AG04449 (cell line): ENCODE measurements at regions not wholly inside any gene's neighbourhood (a gene's known extent, or its start where the extent isn't known, plus 50 kb on each side); places are given as distances from the start of the nearest gene placed in this dataset.

ENCODE experiments used
- CTCF ChIA-PET: fragments of 350-600 bp; formaldehyde crosslinking; extraction: SDS; loops from one replicate; lab custom pipeline; 2021; ENCODE audit warnings: antibody characterized with exemption; lab: Yijun Ruan, JAX
- POLR2A ChIA-PET: fragments of 400-600, 350-600 bp; formaldehyde crosslinking; extraction: SDS; loops from one replicate; lab custom pipeline; 2020; ENCODE audit warnings: antibody characterized with exemption, inconsistent platforms; lab: Yijun Ruan, JAX
- DNase-seq: peaks from one replicate; pipeline ENCODE4 v3.0.0-alpha.2; 2010; ENCODE audit warnings: low read depth, low spot score
- H3K4me3 ChIP-seq: 2 replicates; pipeline ENCODE4 v1.5.1; 2011; ENCODE audit warnings: low read depth, mild to moderate bottlenecking, control low read depth, low read length
- TF ChIP-seq, protein P1 (sequence below): IDR thresholded peaks from one replicate; pipeline ENCODE4 v1.5.1; 2011; ENCODE audit warnings: mild to moderate bottlenecking, moderate library complexity, low read length, control low read depth, inconsistent platforms; ENCODE audit not compliant: insufficient read depth; ENCODE audit errors: missing control alignments

DNA sequence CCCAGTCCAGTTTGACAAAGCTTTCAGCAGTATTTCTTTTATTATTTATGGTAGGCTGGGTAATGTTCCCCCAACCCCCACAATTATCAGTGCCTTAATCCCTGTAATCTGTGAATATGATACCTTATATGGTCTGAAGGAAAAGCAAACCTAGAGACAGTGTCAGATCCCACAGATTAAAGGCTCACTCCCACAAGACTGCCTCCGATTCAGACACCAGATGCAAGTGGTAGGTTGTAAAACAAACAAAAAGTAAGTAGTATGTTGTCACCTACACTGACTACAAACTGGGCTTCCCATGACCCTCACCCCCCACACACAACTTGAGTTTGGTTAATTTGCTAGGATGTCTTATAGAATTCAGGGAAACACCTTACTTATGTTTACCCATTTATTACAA, 201.2 kb downstream of the NSG2 start:
- ChIA-PET POLR2A (no interaction called here), CTCF (interaction anchor here (1.5 kb wide), 1 partner anchor 65 kb away, joined by 6 read pairs; no protein-coding TSS in a partner anchor)
- TF ChIP-seq, protein P1, sequence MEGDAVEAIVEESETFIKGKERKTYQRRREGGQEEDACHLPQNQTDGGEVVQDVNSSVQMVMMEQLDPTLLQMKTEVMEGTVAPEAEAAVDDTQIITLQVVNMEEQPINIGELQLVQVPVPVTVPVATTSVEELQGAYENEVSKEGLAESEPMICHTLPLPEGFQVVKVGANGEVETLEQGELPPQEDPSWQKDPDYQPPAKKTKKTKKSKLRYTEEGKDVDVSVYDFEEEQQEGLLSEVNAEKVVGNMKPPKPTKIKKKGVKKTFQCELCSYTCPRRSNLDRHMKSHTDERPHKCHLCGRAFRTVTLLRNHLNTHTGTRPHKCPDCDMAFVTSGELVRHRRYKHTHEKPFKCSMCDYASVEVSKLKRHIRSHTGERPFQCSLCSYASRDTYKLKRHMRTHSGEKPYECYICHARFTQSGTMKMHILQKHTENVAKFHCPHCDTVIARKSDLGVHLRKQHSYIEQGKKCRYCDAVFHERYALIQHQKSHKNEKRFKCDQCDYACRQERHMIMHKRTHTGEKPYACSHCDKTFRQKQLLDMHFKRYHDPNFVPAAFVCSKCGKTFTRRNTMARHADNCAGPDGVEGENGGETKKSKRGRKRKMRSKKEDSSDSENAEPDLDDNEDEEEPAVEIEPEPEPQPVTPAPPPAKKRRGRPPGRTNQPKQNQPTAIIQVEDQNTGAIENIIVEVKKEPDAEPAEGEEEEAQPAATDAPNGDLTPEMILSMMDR: no peak
- no peak for DNase-seq
- H3K4me3 ChIP-seq: no peak overlapping the region

DNA sequence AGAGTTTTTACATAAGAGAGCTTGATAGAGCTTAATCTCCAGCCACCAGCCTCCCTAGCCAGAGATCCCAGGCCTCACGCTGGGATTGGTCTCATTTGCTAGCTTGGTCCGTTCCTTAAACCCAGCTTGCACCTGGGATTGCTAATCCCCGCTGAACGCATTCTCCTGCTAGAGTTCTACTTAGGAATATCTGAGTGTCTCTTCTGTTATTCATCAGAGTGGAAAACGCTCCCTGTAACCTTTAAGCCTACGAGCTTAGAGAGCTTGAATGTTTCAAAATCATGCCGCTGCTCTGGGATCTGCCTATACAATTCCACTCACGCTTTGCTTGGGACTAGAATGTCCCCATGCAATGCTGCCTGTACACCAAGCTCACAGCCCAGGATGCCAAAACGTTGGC, 201.8 kb downstream of the NSG2 start:
- ChIA-PET CTCF (interaction anchor here (1.5 kb wide), 1 partner anchor 65 kb away, joined by 6 read pairs; no protein-coding TSS in a partner anchor), POLR2A (no interaction called here)
- TF ChIP-seq, protein P1: no peak
- DNase-seq: no peak
- H3K4me3 ChIP-seq: no peak overlapping the region

DNA sequence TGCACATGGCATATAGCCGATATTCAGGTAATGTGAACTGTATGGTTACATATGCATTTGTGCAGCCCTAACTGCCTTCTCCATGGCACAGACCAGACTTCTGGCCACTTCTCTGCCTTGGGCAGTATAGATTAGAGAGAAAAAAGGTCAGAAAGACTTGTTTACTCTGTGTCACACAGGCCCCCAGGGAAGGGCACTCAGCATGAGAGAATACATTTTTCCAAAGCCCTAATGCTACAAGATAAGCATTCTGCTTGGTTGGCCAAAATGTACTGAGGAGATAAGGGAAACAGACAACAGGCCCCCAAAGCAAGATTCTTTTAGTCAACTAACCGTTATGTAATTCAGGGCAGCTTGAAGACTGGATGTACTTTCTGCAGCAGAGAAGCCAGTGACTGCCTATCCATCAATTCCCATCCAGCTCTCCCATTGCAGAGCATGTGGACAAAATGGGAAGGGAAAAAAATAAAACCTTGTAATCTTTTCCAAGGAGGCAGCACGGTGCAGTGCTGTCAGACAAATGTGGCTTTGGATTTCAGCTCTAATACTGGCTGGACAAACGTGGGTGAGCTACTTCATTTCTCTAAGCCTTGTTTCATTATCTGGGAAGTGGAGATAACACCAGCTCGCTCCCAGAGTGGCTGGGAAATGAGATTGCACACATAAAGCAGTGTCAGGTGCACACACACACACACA, 205.9 kb downstream of the NSG2 start:
- no peak overlapping the region for H3K4me3 ChIP-seq
- no peak for DNase-seq
- ChIA-PET CTCF (interaction anchor here (0.7 kb wide), 1 partner anchor 61 kb away, joined by 3 read pairs; no protein-coding TSS in a partner anchor), POLR2A (no interaction called here)
- TF ChIP-seq, protein P1: no peak

DNA sequence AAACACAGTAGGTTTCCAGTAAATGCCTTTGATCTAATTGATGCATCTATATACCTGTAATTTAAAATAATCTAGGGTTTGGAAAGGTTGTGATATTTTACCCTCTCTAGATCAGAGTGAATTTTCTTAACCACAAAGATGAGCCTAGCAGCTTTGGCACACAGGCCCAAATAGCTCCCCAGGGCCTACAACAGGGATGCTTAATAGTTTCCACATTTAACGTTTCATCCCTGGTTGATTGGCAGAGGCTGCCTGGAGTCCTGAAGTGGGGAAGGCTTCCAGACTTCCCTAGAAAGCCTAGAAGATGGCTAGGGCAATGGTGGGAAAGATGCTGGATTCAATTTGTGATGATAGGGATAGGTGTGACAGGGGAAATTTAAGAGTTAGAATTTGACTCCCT, 206.6 kb downstream of the NSG2 start:
- DNase-seq: no peak
- ChIA-PET POLR2A (no interaction called here), CTCF (interaction anchor here (0.7 kb wide), 1 partner anchor 60 kb away, joined by 3 read pairs; no protein-coding TSS in a partner anchor)
- TF ChIP-seq, protein P1: no peak
- H3K4me3 ChIP-seq: no peak overlapping the region

DNA sequence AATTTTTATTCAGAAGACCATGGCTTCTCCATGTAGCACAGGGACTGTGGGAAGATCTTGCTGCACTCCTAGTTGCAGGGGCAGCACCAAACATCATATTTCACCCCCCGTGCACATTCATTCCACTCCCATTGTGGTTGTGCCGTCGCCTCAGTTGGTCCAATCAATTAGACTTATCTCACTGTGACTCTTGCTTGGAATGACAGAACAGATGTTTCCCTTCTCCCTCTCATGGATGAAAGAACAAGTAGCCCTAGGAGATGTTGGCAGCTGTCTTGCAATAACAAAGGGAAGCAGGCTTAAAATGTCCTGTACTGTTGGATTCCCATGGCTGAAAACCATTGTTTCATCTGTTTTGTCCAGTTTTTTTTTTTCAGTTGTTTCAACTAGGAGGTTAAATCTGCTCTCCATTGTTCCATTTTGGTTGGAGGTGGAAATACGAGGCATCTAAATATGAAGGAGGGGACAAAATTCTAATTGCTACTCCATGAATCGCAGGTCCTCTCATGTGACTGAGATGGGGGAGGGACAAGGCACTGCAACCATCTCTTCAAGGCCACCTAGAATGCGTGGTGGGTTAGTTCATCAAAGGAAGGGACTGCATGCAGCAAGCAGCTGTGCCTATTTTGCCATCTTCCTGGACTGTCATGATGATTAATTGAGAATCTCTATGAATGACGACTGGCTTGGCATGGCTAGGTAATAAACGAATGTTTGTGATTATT, 214.4 kb downstream of the NSG2 start:
- H3K4me3 ChIP-seq: no peak overlapping the region
- no peak for DNase-seq
- CTCF ChIA-PET: no interaction called here
- POLR2A ChIA-PET: no interaction called here
- TF ChIP-seq, protein P1: no peak

DNA sequence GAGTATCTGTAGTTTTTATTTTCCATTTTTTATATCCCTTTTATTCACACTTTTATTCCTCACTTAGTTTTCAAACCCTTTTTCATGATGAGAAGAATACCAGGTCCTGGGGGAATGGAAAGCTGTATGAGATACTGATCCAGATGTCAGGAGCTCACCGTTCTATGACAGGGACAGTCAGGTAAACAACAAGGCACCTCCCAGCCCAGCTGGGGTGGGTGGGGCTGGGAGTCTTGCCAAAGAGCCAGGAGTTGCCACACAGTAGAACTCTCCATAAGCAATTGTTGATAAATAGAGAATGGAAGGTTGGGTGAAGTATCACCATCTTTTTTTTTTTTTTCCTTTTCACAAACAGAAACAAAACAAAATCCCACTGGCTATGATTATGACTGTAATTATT, 225.8 kb downstream of the NSG2 start:
- POLR2A ChIA-PET: no interaction called here
- CTCF ChIA-PET: no interaction called here
- H3K4me3 ChIP-seq: no peak overlapping the region
- TF ChIP-seq, protein P1: no peak
- DNase-seq: no peak
